HG03064 (cell line): ENCODE measurements at regions not wholly inside any gene's neighbourhood (a gene's known extent, or its start where the extent isn't known, plus 50 kb on each side); places are given as distances from the start of the nearest gene placed in this dataset.
"Not testable (repeated sequence)": the region's sequence is repeated elsewhere in the genome, so short reads cannot be mapped to it uniquely, and the experiment has no call there.

Experiments
- ATAC-seq: cut with Tn5 transposase; IDR thresholded peaks from one replicate; pipeline ENCODE4 v1.9.1; 2021; ENCODE audit warnings: low read depth; ENCODE audit not compliant: unreplicated experiment

DNA sequence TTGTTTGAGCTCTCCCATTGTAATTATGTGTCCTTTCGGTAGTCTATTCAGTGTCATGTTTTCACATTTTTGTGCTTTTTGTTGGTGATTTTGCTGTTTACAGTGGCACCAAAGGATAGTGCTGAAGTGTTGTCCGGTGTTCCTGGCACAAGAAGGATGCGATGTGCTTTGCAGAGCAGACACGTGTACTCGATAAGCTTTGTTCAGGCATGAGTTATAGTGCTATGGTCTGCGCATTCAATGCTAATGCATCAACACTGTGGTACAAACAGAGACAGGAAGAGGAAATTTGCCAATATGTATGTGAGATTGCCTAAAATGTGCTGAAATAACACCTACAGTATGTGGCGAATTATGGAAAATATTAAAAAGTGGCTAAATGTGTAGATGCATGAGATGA lies 913.4 kb upstream of the ACO1 start:
- no peak for ATAC-seq

DNA sequence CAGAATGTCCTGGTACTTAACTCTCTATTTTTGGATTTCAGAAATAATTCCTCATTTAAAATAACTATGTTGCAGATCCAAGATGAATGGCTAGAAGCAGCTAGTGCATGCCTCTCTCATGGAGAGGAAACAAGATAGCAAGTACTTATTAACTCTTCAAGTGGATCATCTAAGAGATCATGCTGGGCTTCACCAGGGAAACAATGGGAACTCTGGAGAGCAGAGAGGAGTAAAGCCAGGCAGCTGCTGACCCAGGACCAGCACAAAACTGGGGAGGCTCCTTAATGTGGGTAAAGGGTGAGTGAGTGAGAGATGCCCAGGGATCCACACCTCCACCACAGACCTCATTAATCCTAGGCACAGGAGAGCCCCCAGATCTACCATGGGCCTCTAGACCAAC lies 897.8 kb upstream of the ACO1 start:
- ATAC-seq = no peak

DNA sequence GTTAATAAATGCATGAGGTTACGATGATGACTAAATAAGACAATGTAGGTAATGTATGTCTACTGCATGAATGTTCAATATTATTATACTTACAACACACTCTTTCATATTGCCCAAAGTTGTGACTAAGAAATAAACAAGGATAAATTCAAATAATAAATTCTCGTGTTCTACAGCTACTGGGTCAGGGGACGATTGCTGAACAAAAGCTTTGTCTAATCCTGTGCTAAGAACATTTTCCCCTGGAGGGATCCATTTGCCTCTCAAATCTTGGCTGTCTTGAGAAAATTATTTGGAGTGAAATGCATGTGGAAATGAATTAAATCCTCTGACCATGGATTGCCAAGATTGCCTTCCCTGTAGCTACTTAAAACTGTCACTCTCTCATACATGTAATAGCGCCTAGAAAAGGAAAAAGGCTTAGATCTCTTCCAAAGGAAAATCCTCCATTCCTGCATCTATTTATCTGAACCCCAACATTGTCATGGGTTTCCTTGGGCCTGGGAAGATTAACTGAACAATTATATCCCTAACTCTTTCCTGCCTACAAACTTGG lies 893.8 kb upstream of the ACO1 start:
- ATAC-seq = no peak

DNA sequence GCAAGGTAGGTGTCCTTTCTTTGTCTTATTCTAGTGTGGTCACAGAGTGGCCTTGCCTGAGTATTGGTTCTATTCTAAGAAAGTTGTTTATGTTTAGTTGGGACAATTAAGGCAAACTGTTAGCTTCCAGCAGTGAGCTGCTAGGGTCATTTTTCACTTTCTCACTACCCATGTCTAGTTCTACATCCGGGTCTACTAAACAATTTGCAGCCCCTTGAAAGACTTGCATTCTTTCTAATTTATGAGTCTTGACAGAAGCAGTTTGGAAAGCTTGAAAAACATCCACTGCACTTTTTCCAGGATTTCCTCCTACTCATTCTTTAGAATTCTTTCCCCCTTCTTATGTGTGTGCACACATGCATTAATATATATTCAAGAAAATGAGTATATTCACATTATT lies 892.2 kb upstream of the ACO1 start:
- ATAC-seq = no peak

DNA sequence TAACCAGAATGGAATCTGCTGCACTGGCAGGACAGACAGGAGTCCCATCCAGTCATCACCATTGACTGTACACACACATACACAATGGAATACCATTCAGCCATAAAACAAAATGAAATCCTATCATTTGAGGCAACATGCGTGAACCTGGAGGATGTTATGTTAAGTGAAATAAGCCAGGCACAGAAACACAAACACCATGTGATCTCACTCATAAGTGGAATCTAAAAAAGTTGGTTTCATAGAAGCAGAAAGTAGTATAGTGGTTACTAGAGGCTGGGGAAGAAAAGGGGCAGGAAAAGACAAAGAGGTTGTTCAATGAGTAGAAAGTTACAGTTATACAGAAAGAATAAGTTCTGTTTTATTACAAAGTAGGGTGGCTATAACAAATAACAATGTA lies 884.0 kb upstream of the ACO1 start:
- no peak for ATAC-seq

DNA sequence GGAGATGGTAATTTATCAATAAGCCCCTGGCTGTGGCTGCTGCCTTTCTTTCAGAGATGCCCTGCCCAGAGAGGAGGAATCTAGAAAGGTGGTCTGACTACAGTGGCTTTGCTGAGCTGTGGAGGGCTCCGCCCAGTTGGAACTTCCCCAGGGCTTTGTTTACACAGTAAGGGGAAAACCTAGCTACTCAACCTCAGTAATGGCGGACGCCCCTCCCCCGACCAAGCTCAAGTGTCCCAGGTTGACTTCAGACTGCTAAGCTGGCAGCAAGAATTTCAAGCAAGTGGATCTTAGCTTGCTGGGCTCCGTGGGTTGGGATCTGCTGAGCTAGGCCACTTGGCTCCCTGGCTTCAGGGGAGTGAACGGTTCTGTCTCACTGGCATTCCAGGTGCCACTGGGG lies 865.4 kb upstream of the ACO1 start:
- no peak for ATAC-seq

DNA sequence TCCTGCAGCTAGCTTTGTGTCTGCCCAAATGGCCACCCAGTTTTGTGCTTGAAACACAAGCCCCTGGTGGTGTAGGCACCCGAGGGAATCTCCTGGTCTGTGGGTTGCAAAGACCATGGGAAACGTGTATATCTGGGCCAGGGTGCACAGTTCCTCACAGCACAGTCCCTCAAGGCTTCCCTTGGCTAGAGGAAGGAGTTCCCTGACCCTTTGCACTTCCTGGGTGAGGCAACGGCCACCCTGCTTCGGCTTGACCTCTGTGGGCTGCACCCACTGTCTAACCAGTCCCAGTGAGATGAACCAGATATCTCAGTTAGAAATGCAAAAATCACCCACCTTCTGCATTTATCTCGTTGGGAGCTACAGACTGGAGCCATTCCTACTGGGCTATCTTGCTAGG lies 865.0 kb upstream of the ACO1 start:
- ATAC-seq = no peak

DNA sequence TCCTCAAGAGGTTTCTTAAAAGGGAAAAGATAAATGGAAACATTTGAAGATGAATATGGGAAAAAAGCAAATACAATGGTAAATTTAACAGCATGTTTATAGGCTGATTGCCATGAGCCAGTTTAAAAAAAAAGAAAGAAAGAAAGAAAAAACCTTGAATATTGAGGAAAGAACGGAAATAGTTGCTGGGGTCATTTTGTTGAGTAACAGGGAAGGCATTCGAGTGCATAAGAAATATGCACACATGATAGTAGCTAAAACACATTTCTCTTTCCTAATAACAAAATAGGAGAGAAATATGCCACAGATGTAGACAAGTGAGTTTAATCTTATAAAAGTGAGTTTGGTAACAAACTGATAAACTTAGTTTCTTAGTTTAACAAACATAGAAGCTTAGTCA lies 864.6 kb upstream of the ACO1 start:
- ATAC-seq = no peak

DNA sequence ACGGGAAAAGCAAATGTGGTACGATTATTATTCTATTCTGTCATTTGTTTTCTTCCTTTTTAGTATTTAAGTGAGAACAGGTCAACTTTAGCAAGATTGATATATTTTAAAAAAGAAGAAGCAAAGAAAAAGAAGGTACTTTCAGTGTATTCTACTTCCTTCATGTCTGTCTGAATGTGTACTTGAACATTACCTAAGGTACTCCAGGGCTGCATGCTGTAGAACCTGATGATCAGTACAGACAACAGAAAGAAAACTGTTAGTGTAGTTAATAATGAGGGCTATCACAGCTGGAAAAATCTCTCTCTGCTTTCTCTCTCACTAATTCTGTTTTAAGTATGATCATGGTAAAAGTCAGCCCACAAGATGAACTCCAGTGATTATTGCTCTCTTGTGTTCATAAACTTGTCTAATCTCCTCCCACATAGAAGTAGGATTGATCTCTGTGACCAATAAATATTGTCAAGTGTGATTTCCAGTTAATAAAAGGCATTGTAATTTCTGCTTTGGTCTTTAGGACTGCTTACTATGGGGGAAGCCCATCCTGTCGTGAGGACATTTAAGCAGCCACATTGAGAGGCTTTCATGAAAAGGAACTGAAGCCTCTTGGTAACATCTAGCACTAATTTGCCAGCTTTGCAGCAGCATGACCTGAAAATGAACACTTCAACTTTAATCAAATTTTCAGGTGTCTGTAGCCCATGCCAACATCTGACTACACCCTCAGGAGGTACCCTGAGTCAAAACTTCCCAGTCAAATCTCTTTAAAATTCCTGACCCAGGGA lies 864.0 kb upstream of the ACO1 start:
- ATAC-seq = no peak

DNA sequence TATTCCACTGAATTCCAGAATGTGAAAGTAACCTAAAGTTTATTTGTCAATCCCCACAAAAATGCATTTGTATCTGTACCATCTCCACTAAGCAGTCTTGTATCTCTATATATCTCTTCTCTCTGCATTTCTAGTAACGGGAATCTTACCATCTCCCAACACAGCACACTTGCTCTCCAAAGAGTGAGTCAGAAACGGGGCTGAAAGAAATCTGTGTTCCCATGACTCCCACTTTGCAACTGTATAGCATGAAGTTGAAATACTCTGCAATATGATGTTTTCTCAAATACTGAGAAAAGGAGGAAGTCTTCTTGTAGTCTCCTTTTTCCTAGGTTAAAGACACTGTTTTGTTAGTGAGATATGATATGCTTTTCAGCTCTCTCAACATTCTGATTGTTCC lies 848.8 kb upstream of the ACO1 start:
- no peak for ATAC-seq

DNA sequence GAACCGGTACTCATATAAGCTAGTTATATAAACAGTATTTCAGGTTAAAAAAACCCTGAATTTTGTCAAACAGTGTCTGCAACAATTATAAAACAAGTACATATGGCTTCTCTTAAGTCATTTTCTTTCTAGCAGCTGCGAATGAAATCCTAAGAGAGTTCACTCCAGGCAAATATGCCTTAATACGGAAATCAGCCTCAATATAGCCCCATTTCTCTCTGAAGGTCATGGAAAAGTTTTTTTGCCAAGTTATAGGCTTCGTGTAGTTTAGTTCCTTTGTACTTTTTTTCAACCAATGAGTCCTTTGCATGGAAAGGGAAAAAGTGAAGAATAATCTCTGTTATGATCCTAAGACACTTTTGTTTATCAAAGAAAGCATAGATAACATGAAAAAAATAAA lies 848.0 kb upstream of the ACO1 start:
- ATAC-seq = no peak

DNA sequence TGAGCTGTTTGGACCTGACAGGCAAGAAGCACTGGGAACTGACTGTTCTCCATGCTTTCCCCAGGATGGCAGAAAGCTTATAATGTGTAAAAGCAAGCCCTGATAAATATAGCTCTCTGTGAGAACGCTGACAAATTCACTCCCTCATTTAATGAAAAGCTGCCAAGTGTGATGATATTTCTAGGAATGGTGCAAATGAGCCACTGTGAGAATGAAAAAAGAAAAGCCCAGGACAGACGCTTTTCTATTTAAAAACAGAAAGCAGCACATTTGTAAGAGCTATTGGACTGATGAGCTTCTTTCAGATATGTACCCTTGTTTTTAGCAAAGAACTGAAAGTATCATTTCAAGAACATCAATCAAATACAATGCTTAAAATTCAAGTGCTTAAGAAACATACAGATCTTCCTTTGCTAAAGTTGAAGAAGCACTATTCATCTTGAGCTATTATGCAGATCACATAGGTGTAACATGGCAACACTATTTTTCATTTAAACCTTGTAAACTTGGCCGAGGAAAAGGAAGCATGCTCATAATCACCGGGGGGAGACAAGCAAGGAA lies 842.6 kb upstream of the ACO1 start:
- ATAC-seq = no peak

DNA sequence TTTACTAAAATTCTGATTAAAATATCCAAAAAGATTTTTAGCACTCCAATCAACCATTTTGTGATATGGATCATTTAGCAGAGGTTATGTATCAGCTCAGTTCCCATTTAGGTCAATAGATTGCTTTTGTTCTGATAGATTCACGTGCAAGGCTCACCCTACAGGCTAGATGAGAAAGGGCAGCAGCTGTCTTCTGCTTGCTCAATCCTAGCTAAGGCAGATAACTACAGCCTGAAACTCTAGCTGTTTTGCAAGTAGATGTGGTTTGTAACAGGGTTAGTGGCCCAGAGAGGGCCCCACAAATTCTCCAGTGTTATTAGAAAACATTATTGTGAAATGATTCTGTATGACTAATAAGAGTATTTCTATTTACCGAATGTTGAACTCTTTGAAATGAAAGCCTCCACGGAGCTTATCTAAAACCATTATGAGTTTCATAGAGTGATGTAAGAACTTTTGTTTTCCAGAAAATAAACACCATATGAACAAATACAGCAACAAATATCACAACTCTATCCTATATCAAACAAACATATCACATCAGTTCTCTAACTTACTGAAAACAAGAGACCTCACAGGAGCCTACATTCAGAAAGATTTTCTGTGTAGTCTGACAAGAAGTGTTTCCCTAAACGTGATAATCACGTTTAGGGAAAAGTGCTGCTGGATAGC lies 841.9 kb upstream of the ACO1 start:
- peak; percentile 98 for ATAC-seq

DNA sequence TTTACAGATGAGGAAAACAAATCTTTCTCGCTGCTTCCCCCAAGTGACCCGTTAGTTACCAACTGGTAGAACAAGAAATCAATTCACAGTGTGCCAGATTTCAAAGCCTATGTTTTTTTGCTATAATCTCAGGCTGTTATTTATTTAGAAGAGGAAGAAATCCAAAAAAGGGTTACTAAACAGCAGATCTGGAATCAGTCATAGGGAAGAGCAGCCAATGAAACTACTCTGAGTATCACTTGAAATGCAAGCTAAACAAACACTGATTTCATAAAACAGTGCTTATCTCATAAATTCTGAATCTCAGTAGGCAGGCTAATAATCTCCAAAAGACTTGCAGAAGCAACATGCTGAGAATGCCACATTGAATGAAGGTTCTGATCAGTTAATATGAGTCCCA lies 829.5 kb upstream of the ACO1 start:
- ATAC-seq = no peak

DNA sequence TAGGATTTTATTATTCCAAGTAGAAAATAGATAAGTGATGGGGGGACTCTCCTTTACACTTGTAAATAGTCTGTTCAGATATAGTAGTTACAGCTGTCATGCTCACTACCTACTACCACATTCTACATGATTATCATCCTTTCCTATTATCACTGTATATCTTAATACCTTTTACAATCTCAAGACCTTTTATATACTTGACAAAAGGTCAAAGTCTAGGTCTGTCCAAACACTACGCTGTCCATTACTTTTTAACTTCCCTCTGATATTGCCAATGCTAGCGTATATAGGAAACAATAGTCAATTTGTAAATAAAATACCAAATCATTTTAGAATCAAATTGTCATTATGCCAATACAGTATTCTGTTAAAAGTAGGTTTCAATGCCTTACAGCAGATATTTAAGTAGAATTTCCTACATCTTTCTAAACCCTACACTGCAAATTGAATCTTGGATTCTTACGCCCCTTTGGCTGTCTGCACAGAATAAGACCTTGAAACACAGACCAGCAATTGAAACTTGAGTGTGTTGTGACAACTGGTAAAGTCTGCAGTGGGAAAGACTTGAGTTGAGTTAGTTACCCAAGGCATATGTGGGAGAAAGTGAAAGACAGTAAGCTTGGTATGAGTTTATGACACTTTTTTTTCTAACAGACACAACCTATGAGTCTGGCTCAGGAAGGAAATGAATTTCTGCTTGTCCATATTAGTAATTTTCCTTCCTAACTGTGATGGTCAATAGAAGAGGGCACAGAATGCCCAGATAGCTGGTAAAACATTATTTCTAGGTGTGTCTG lies 827.6 kb upstream of the ACO1 start:
- ATAC-seq = no peak

DNA sequence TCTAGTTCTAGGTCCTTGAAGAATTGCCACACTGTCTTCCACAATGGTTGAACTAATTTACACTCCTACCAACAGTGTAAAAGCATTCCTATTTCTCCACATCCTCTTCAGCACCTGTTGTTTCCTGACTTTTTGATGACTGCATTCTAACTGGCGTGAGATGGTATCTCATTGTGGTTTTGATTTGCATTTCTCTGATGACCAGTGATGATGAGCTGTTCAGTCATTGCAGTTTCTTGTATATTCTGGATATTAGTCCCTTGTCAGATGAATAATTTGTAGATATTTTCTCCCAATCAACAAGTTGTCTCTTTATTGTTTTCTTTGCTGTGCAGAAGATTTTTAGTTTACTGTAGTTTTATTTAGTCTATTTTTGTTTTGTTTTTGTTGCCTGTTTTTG lies 812.3 kb upstream of the ACO1 start:
- not testable (repeated sequence) for ATAC-seq

DNA sequence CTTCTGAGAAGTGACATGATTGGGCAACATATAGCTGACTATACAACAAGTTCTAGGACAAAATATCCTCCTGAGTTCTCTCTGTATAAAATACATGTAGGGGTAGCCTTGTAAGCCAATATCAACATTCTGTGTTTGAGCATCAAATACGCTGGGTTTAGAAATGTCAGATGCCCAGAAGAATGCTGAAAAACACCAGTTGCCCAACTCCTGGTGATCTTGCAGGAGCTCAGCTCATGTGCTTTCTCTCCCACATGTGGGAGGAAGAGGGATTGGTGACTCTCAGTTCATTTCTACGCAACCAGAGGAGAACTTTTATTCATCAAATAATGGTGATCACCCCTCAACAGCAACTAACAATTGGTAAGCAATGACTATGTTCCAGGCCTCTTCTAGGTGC lies 810.9 kb upstream of the ACO1 start:
- ATAC-seq = no peak

DNA sequence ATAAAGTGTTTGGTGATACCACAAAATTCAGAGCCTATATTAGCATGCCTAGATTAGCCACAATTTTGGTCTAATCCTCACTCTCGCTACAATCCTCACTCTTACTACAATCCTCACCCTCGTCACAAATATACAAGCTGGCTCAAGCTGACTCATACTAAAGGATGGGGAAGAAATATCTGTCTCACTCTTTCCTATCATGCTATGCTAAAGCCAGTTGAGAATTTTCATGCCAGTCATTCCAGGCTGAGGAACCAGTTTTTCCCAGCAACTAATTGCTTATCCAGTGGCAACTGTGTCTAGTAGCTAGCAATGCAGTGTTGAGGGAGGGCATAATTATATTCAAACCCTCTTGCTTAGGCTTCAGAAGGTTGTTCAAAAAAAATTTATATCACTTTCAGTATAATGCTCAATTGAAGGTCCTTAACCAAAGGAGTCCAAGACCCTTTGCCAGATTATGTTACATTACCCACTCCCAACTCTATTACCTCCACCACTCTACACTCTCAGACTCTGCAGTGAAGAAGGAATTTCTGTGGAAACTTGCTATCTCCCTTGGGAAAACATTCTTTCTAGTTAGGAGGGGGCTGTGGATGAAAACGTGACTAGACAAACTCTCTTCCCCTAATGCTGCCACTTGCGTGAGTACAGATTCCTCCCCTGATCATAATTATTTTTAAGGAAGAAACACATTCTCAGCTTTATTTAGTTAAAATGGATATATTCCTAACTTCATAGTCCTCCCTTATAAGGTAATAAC lies 810.3 kb upstream of the ACO1 start:
- no peak for ATAC-seq

DNA sequence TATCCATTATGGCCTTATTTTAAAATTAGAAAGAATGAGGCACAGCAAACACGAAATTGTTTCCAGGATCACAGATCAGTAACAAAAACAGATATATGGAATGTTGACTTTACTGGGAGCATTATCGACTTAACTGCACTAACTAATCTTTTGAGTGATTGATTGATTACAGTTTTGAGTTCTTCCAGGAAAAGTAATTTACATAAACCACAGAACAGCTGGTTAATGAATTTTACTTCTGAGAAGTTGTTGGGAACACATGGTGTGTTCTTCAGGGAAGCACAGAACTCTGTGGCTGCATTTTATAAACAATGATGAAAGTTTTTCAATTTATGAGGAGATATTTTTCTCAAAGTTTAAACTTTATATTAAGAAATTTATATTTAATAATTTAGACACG lies 802.4 kb upstream of the ACO1 start:
- no peak for ATAC-seq

DNA sequence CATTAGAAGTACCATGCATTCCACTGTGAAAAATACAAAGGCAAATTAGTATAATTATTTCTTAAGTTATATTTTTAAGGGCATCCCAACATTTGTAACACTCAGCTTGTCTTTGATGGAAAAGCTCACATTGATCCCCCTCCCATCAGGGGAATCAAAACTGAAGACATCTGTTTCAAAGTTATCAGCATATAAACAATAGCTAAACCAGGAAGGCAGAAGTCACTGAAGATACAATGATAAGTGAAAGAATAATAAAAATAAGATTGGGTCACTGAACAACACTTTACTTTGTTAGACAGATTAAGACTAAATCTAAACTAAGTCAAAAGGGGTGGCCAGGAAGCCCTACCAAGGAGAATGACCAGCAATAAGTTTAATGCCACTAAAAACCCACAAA lies 801.9 kb upstream of the ACO1 start:
- no peak for ATAC-seq
